ENCODE measurements at regions not wholly inside any gene's neighbourhood (a gene's known extent, or its start where the extent isn't known, plus 50 kb on each side); places are given as distances from the start of the nearest gene placed in this dataset.

DNA sequence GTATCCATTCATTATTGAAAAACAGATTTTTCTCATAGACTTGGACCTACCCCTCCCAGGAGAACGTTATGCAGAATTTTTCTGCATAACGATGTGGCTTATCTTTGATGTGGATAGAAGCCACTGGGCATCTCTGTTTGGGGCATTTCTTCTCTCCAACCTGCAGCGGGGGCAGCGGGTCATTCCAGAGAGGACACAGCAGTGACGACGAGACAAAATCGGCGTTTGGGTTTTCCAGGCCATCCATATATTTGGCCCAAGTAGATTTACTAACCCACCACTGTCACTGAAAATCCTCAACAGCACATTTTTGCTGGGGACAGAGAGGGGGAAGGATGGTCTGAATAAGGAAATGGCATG is 299.3 kb upstream of the PITRM1 start:
- TF ChIP-seq, protein P1, sequence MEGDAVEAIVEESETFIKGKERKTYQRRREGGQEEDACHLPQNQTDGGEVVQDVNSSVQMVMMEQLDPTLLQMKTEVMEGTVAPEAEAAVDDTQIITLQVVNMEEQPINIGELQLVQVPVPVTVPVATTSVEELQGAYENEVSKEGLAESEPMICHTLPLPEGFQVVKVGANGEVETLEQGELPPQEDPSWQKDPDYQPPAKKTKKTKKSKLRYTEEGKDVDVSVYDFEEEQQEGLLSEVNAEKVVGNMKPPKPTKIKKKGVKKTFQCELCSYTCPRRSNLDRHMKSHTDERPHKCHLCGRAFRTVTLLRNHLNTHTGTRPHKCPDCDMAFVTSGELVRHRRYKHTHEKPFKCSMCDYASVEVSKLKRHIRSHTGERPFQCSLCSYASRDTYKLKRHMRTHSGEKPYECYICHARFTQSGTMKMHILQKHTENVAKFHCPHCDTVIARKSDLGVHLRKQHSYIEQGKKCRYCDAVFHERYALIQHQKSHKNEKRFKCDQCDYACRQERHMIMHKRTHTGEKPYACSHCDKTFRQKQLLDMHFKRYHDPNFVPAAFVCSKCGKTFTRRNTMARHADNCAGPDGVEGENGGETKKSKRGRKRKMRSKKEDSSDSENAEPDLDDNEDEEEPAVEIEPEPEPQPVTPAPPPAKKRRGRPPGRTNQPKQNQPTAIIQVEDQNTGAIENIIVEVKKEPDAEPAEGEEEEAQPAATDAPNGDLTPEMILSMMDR (IDR thresholded peaks at IDR 0.05), result no peak
- TF ChIP-seq EP300 (IDR thresholded peaks at IDR 0.05; ENCODE audit: low read depth) (no peak), POLR2AphosphoS5 (IDR thresholded peaks at IDR 0.05) (no peak)

Measured in transverse colon (tissue), 4 donors.